HCT116 (cell line): ENCODE measurements at regions not wholly inside any gene's neighbourhood (a gene's known extent, or its start where the extent isn't known, plus 50 kb on each side); places are given as distances from the start of the nearest gene placed in this dataset.

ENCODE experiments used
- ELF1 ChIP-seq: IDR thresholded peaks from 2 replicates; pipeline ENCODE4 v1.6.1; 2012; ENCODE audit warnings: low read depth, borderline replicate concordance
- POLR2A ChIP-seq: IDR thresholded peaks from 2 replicates; pipeline ENCODE4 v1.7.0; 2011; ENCODE audit warnings: borderline replicate concordance; ENCODE audit not compliant: insufficient read depth, insufficient read length; ENCODE audit errors: extremely low read depth
- POLR2AphosphoS5 ChIP-seq: IDR thresholded peaks from 2 replicates; pipeline ENCODE4 v1.6.1; 2011; ENCODE audit warnings: mild to moderate bottlenecking, low read depth, low read length, moderate library complexity
- ZNF274 ChIP-seq: fragments of 200-500 bp; sonication (Bioruptor generic); IDR thresholded peaks from 2 replicates; pipeline ENCODE4 v1.6.1; 2014; ENCODE audit warnings: mild to moderate bottlenecking, low read depth, low read length, inconsistent platforms
- TF ChIP-seq, protein P1 (sequence below), 3 experiments: fragments of 200-600 bp in 1 of 3; sonication (generic) in 1 of 3; IDR thresholded peaks in 2 of 3; conservative IDR thresholded peaks in 1 of 3; 2 replicates each; pipeline ENCODE4 v1.5.1; 2012 to 2017; ENCODE audit warnings: low read depth in 2 of 3, low read length in 2 of 3, antibody characterized with exemption in 1 of 3, borderline replicate concordance in 1 of 3, control low read depth in 1 of 3, mild to moderate bottlenecking in 1 of 3, mixed read lengths in 1 of 3, mixed run types in 1 of 3, moderate library complexity in 1 of 3; ENCODE audit not compliant: insufficient read depth in 1 of 3
- TF ChIP-seq, protein P2 (sequence below): IDR thresholded peaks from 2 replicates; pipeline ENCODE4 v1.6.1; 2012
- TF ChIP-seq, protein P3 (sequence below): IDR thresholded peaks from 2 replicates; pipeline ENCODE4 v1.6.1; 2012

DNA sequence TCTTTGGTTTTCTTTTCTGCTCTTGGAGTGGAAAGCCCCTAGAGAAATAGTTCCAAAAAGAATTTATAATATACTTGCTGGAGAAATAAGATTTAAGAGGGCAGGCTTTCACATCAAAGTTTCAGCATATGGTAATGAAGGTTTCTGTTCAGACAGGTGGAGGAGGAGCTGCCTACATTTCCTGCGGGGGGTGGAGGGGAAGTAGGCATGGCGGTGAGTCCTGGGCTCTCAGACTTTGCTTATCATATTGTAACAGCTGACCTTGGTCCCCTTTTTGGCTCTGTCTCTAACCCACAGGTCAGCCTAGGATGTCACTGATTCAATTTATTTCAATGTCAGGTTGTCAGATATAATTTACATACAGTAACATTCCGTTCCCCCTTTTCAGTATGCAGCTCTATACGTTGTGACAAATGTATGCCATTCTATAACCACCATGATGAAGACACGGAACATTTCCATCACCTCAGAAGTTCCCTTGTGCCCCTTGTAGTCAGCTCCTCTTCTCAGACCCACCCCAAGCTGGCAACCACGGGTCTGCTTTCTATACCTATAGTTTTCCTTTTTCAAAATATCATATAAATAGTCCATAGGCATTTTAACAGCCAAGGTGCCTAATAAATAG lies 77.6 kb upstream of the GGTLC1 start:
- TF ChIP-seq, protein P1, sequence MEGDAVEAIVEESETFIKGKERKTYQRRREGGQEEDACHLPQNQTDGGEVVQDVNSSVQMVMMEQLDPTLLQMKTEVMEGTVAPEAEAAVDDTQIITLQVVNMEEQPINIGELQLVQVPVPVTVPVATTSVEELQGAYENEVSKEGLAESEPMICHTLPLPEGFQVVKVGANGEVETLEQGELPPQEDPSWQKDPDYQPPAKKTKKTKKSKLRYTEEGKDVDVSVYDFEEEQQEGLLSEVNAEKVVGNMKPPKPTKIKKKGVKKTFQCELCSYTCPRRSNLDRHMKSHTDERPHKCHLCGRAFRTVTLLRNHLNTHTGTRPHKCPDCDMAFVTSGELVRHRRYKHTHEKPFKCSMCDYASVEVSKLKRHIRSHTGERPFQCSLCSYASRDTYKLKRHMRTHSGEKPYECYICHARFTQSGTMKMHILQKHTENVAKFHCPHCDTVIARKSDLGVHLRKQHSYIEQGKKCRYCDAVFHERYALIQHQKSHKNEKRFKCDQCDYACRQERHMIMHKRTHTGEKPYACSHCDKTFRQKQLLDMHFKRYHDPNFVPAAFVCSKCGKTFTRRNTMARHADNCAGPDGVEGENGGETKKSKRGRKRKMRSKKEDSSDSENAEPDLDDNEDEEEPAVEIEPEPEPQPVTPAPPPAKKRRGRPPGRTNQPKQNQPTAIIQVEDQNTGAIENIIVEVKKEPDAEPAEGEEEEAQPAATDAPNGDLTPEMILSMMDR (IDR thresholded peaks at IDR 0.05 in 2 of 3, conservative IDR thresholded peaks at IDR 0.05 in 1 of 3; ENCODE audit: borderline replicate concordance in 1 of 3, insufficient read depth in 1 of 3, low read depth in 2 of 3, low read length in 2 of 3) = no peak
- TF ChIP-seq ZNF274 (no peak), POLR2AphosphoS5 (no peak), ELF1 (no peak), POLR2A (no peak)
- TF ChIP-seq, protein P2, sequence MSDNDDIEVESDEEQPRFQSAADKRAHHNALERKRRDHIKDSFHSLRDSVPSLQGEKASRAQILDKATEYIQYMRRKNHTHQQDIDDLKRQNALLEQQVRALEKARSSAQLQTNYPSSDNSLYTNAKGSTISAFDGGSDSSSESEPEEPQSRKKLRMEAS = no peak
- TF ChIP-seq, protein P3, sequence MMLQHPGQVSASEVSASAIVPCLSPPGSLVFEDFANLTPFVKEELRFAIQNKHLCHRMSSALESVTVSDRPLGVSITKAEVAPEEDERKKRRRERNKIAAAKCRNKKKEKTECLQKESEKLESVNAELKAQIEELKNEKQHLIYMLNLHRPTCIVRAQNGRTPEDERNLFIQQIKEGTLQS = no peak
